A549 (cell line): ENCODE measurements at regions not wholly inside any gene's neighbourhood (a gene's known extent, or its start where the extent isn't known, plus 50 kb on each side); places are given as distances from the start of the nearest gene placed in this dataset.

Source experiments
- ATAC-seq, 2 experiments: fragments of 200-7000 bp in 1 of 2; fragments of >200 bp in 1 of 2; cut with Nextera tagmentation in 1 of 2; cut with Tn5 transposase in 1 of 2; 3 replicates each; pipeline versions ENCODE4 v1.8.0 to v1.9.1; 2018 to 2020; ENCODE audit warnings: mild to moderate bottlenecking in 1 of 2, moderate library complexity in 1 of 2
- CTCF ChIA-PET: fragments of 300-600 bp; sonication (Branson Sonifier 250); formaldehyde crosslinking; extraction: SDS; loops from one replicate; lab custom pipeline; 2021; ENCODE audit warnings: antibody characterized with exemption, inconsistent platforms; lab: Yijun Ruan, JAX
- POLR2A ChIA-PET: fragments of 350-600 bp; formaldehyde crosslinking; extraction: SDS; loops from one replicate; lab custom pipeline; 2021; ENCODE audit warnings: antibody characterized with exemption, inconsistent platforms; lab: Yijun Ruan, JAX
- DNase-seq, 2 experiments: peaks; one replicate each; pipeline versions ENCODE4 v3.0.0 to v3.0.0-alpha.2; 2011 to 2016; ENCODE audit warnings: low read depth in 1 of 2, low spot score in 1 of 2
- FAIRE-seq: peaks from 2 replicates; lab custom pipeline; 2011; peaks lifted over from hg19 to GRCh38; lab: Jason Lieb, UNC
- H3K27ac ChIP-seq, 2 experiments: fragments of >200 bp; sonication (Bioruptor Twin); formaldehyde crosslinking; 3 replicates each; pipeline ENCODE4 v1.5.1; 2016 to 2017
- H3K4me1 ChIP-seq: fragments of >200 bp; sonication (Bioruptor Twin); formaldehyde crosslinking; 3 replicates; pipeline ENCODE4 v1.6.1; 2016
- H3K4me2 ChIP-seq: fragments of >200 bp; sonication (Bioruptor Twin); formaldehyde crosslinking; 3 replicates; pipeline ENCODE4 v1.6.1; 2016
- H3K4me3 ChIP-seq: fragments of >200 bp; sonication (Bioruptor Twin); formaldehyde crosslinking; 3 replicates; pipeline ENCODE4 v1.5.1; 2016
- H3K9me3 ChIP-seq: fragments of >200 bp; sonication (Bioruptor Twin); formaldehyde crosslinking; 3 replicates; pipeline ENCODE4 v1.6.1; 2016
- BHLHE40 ChIP-seq: IDR thresholded peaks from 2 replicates; pipeline ENCODE4 v1.6.1; 2012; ENCODE audit warnings: low read depth, low read length, inconsistent platforms
- CBX2 ChIP-seq: fragments of 200-600 bp; sonication (generic); IDR thresholded peaks from 2 replicates; pipeline ENCODE4 v1.6.1; 2016; ENCODE audit warnings: low read depth, mild to moderate bottlenecking, borderline replicate concordance
- CBX8 ChIP-seq: fragments of 200-600 bp; sonication (generic); IDR thresholded peaks from 2 replicates; pipeline ENCODE4 v1.6.1; 2016
- CEBPB ChIP-seq, 2 experiments: fragments of >200 bp in 1 of 2; sonication (Bioruptor Twin) in 1 of 2; formaldehyde crosslinking in 1 of 2; IDR thresholded peaks; 2 replicates each; pipeline ENCODE4 v1.6.1; 2012 to 2016
- EHF ChIP-seq: fragments of 250-450 bp; sonication (Bioruptor Pico); IDR thresholded peaks from 2 replicates; pipeline ENCODE4 v1.5.0; 2020; ENCODE audit warnings: mild to moderate bottlenecking
- EP300 ChIP-seq, 2 experiments: fragments of >200 bp; sonication (Bioruptor Twin); formaldehyde crosslinking; IDR thresholded peaks; 2 replicates in 1 of 2; 3 replicates in 1 of 2; pipeline ENCODE4 v1.6.1; 2016 to 2017
- HEYL ChIP-seq: fragments of 250-450 bp; sonication (Bioruptor Pico); IDR thresholded peaks from 2 replicates; pipeline ENCODE4 v1.8.0; 2021; ENCODE audit warnings: mild to moderate bottlenecking, moderate library complexity
- HOXB5 ChIP-seq: fragments of 250-450 bp; sonication (Bioruptor Pico); IDR thresholded peaks from 2 replicates; pipeline ENCODE4 v1.5.0; 2020; ENCODE audit warnings: mild to moderate bottlenecking, moderate library complexity
- JUN ChIP-seq, 2 experiments: fragments of >200 bp; sonication (Bioruptor Twin); formaldehyde crosslinking; IDR thresholded peaks; 2 replicates in 1 of 2; 3 replicates in 1 of 2; pipeline ENCODE4 v1.6.1; 2016 to 2017
- KDM5A ChIP-seq: fragments of 200-600 bp; sonication (generic); IDR thresholded peaks from 2 replicates; pipeline ENCODE4 v1.6.1; 2016; ENCODE audit warnings: antibody characterized with exemption, mild to moderate bottlenecking
- MAFK ChIP-seq: fragments of 450-650 bp; IDR thresholded peaks from 2 replicates; pipeline ENCODE4 v1.6.1; 2014; ENCODE audit not compliant: partially characterized antibody
- NR3C1 ChIP-seq: fragments of >200 bp; sonication (Bioruptor Twin); formaldehyde crosslinking; IDR thresholded peaks from 3 replicates; pipeline ENCODE4 v1.6.1; 2017
- POLR2A ChIP-seq: IDR thresholded peaks from 2 replicates; pipeline ENCODE4 v1.6.1; 2012; ENCODE audit warnings: mild to moderate bottlenecking, low read length
- TFCP2L1 ChIP-seq: fragments of 250-450 bp; sonication (Bioruptor Pico); IDR thresholded peaks from 2 replicates; pipeline ENCODE4 v1.5.0; 2021; ENCODE audit warnings: mild to moderate bottlenecking
- TP53 ChIP-seq: fragments of 250-450 bp; sonication (Bioruptor Pico); IDR thresholded peaks from 2 replicates; pipeline ENCODE4 v1.5.0; 2021; ENCODE audit warnings: mild to moderate bottlenecking, moderate library complexity
- ZFP36 ChIP-seq: fragments of 450-650 bp; IDR thresholded peaks from 2 replicates; pipeline ENCODE4 v1.6.1; 2014; ENCODE audit warnings: borderline replicate concordance; ENCODE audit not compliant: partially characterized antibody
- WGBS: methylation state at CpG from one replicate; pipeline ENCODE4 v1.1.6; 2017; ENCODE audit errors: missing lambda C conversion rate; 5-methylcytosine and 5-hydroxymethylcytosine counted together
- TF ChIP-seq, protein P1 (sequence below): IDR thresholded peaks from 2 replicates; pipeline ENCODE4 v1.6.1; 2012
- TF ChIP-seq, protein P2 (sequence below): IDR thresholded peaks from 2 replicates; pipeline ENCODE4 v1.6.1; 2012; ENCODE audit warnings: low read depth, borderline replicate concordance
- TF ChIP-seq, protein P3 (sequence below): fragments of 150-350 bp; IDR thresholded peaks from 2 replicates; pipeline ENCODE4 v1.6.1; 2014; ENCODE audit warnings: low read depth, mild to moderate bottlenecking, low read length
- TF ChIP-seq, protein P4 (sequence below): fragments of 250-450 bp; sonication (Bioruptor Pico); IDR thresholded peaks from 2 replicates; pipeline ENCODE4 v1.5.0; 2020; ENCODE audit warnings: low read depth, mild to moderate bottlenecking, moderate library complexity
- TF ChIP-seq, protein P5 (sequence below): fragments of 450-650 bp; IDR thresholded peaks from 2 replicates; pipeline ENCODE4 v1.6.1; 2014; ENCODE audit warnings: antibody characterized with exemption
- TF ChIP-seq, protein P6 (sequence below): IDR thresholded peaks from 2 replicates; pipeline ENCODE4 v1.6.1; 2012

DNA sequence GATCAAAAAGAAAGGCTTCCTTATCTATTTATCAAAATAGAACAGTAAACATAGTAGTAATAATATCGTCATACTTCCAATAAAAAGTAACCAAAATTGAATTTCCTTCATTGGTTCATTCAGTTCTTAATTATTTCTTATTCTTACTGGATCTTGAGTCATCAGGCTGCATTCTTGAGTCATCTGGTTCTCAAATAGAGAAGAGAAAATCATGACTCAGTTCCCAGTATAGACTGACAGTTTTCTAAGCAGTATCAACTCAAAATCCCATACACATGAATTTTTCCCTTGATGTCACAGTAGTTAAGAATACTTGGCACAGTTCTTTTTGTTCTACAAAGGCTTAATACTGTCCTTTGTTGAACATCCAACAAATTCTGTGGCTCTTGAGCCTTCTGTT, 626.9 kb upstream of the ADGRL4 start:
- no peak overlapping the region for H3K4me3 ChIP-seq
- POLR2A ChIA-PET, result no interaction called here
- no peaks in the 10 kb centered on the region for H3K4me1 ChIP-seq
- 33% methylated on average over 1 of the region's 1 CpG for WGBS
- TF ChIP-seq ZFP36, result no peak
- CTCF ChIA-PET, result no interaction called here
- no peak for FAIRE-seq
- ATAC-seq, result no peak
- H3K9me3 ChIP-seq, result no peaks in the 10 kb centered on the region
- DNase-seq, result no peak
- no peak overlapping the region for H3K4me2 ChIP-seq
- H3K27ac ChIP-seq, result no peak overlapping the region

DNA sequence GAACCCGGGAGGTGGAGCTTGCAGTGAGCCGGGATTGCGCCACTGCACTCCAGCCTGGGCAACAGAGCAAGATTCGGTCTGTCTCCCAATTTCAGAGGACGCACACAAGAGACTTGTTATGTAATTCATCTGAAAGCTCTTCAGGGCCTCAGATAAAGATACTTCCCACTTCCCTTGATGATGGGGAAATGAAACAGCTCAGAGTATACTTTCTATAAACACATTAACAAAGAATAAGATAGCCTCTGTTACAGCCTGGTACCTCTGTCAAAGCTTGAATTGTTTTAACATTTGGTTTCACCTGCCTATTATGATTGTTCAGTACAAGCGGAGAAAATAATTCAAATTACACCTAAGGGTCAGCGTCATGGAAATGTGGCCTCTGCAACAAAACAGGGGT, 622.9 kb upstream of the ADGRL4 start:
- H3K9me3 ChIP-seq, result no peaks in the 10 kb centered on the region
- WGBS, result 63% methylated on average over 5 of the region's 7 CpGs
- POLR2A ChIA-PET, result no interaction called here
- TF ChIP-seq BHLHE40 (no peak), HOXB5 (no peak), HEYL (CRISPR knock-in tag) (no peak), TP53 (CRISPR knock-in tag) (no peak), JUN (IDR thresholded peaks at IDR 0.05) (no peak), POLR2A (no peak), EHF (CRISPR knock-in tag) (no peak), CBX2 (no peak), TFCP2L1 (CRISPR knock-in tag) (no peak), CBX8 (no peak), KDM5A (no peak), CEBPB (IDR thresholded peaks at IDR 0.05) (no peak)
- TF ChIP-seq, protein P1, sequence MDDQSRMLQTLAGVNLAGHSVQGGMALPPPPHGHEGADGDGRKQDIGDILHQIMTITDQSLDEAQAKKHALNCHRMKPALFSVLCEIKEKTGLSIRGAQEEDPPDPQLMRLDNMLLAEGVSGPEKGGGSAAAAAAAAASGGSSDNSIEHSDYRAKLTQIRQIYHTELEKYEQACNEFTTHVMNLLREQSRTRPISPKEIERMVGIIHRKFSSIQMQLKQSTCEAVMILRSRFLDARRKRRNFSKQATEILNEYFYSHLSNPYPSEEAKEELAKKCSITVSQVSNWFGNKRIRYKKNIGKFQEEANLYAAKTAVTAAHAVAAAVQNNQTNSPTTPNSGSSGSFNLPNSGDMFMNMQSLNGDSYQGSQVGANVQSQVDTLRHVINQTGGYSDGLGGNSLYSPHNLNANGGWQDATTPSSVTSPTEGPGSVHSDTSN, result no peak
- TF ChIP-seq, protein P2, sequence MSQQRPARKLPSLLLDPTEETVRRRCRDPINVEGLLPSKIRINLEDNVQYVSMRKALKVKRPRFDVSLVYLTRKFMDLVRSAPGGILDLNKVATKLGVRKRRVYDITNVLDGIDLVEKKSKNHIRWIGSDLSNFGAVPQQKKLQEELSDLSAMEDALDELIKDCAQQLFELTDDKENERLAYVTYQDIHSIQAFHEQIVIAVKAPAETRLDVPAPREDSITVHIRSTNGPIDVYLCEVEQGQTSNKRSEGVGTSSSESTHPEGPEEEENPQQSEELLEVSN, result no peak
- TF ChIP-seq, protein P3, sequence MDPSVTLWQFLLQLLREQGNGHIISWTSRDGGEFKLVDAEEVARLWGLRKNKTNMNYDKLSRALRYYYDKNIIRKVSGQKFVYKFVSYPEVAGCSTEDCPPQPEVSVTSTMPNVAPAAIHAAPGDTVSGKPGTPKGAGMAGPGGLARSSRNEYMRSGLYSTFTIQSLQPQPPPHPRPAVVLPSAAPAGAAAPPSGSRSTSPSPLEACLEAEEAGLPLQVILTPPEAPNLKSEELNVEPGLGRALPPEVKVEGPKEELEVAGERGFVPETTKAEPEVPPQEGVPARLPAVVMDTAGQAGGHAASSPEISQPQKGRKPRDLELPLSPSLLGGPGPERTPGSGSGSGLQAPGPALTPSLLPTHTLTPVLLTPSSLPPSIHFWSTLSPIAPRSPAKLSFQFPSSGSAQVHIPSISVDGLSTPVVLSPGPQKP, result no peak
- TF ChIP-seq, protein P4, sequence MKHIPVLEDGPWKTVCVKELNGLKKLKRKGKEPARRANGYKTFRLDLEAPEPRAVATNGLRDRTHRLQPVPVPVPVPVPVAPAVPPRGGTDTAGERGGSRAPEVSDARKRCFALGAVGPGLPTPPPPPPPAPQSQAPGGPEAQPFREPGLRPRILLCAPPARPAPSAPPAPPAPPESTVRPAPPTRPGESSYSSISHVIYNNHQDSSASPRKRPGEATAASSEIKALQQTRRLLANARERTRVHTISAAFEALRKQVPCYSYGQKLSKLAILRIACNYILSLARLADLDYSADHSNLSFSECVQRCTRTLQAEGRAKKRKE (CRISPR knock-in tag), result no peak
- TF ChIP-seq, protein P5, sequence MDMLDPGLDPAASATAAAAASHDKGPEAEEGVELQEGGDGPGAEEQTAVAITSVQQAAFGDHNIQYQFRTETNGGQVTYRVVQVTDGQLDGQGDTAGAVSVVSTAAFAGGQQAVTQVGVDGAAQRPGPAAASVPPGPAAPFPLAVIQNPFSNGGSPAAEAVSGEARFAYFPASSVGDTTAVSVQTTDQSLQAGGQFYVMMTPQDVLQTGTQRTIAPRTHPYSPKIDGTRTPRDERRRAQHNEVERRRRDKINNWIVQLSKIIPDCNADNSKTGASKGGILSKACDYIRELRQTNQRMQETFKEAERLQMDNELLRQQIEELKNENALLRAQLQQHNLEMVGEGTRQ, result no peak
- TF ChIP-seq, all 56 proteins: peak for 0
- CTCF ChIA-PET, result no interaction called here
- Histone ChIP-seq H3K4me1 (no peaks in the 10 kb centered on the region), H3K4me3 (no peak overlapping the region), H3K4me2 (no peak overlapping the region), H3K27ac (no peak overlapping the region)
- DNase-seq, result no peak
- no peak for ATAC-seq
- no peak for FAIRE-seq

DNA sequence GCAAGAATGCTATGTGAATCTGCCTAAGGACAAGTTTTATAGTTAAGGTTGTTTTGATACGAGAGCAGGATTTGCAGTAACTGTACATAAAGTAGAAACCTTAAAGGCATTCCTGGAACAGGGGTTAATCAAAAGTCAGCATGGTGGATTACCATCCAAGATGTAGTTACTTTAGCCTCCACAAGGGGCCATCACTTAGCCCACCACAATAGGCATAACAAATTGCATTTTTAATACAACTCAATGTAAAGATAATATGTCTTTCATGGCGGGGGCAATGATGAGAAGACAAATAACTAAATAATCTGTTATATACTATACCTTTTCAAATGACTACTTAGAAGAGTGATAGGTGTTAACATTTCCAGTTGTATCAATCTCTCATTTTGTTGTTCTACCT, 611.2 kb upstream of the ADGRL4 start:
- ChIA-PET CTCF (interaction anchor here (1.1 kb wide), 1 partner anchor 10 kb away, joined by 3 read pairs; no protein-coding TSS in a partner anchor), POLR2A (no interaction called here)
- no peak for FAIRE-seq
- H3K4me2 ChIP-seq, result no peak overlapping the region
- TF ChIP-seq, protein P6, sequence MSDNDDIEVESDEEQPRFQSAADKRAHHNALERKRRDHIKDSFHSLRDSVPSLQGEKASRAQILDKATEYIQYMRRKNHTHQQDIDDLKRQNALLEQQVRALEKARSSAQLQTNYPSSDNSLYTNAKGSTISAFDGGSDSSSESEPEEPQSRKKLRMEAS, result no peak
- TF ChIP-seq NR3C1 (no peak), MAFK (no peak), EP300 (IDR thresholded peaks at IDR 0.05) (no peak)
- no peaks in the 10 kb centered on the region for H3K9me3 ChIP-seq
- H3K27ac ChIP-seq, result no peak overlapping the region
- 20% methylated on average over 2 of the region's 2 CpGs for WGBS
- H3K4me3 ChIP-seq, result no peak overlapping the region
- H3K4me1 ChIP-seq, result no peaks in the 10 kb centered on the region
- DNase-seq, result no peak
- no peak for ATAC-seq
